Adrenal gland (tissue), 9 donors: ENCODE measurements at regions not wholly inside any gene's neighbourhood (a gene's known extent, or its start where the extent isn't known, plus 50 kb on each side); places are given as distances from the start of the nearest gene placed in this dataset.

Source experiments
- DNase-seq, 7 donors: peaks; one replicate each; pipeline ENCODE4 v3.0.0-alpha.2; 2019 to 2020
- H3K27ac ChIP-seq, 5 donors: fragments of 200-600 bp; sonication (generic) in 4 of 5; 1 replicate in 3 of 5; 2 replicates in 2 of 5; pipeline versions ENCODE4 v1.5.1 to v1.8.0; 2016 to 2020; ENCODE audit warnings: mild to moderate bottlenecking in 1 of 5
- H3K27me3 ChIP-seq: fragments of 200-600 bp; 2 replicates; pipeline ENCODE4 v1.8.0; 2021
- H3K36me3 ChIP-seq, 2 donors: fragments of 200-600 bp; replicated peaks in 1 of 2; 1 replicate in 1 of 2; 2 replicates in 1 of 2; pipeline versions ENCODE4 v1.5.1 to v1.8.0; 2018 to 2022
- H3K4me1 ChIP-seq, 2 donors: fragments of 200-600 bp; replicated peaks in 1 of 2; 1 replicate in 1 of 2; 2 replicates in 1 of 2; pipeline versions ENCODE4 v1.5.1 to v1.8.0; 2018 to 2021
- H3K4me3 ChIP-seq, 4 donors: fragments of 200-600 bp; sonication (generic) in 3 of 4; one replicate each; pipeline ENCODE4 v1.5.1; 2016 to 2018
- H3K9me3 ChIP-seq, 3 donors: fragments of 200-600 bp; sonication (generic) in 1 of 3; replicated peaks in 1 of 3; 1 replicate in 2 of 3; 2 replicates in 1 of 3; pipeline versions ENCODE4 v1.5.1 to v1.8.0; 2016 to 2021
- POLR2A ChIP-seq, 2 donors: fragments of 450-650 bp; IDR thresholded peaks; one replicate each; pipeline ENCODE4 v1.6.1; 2017; ENCODE audit warnings: antibody characterized with exemption in 2 of 2, mild to moderate bottlenecking in 2 of 2, moderate library complexity in 1 of 2
- WGBS, 4 donors: extraction: QIAGEN DNeasy Blood & Tissue Kit in 2 of 4; methylation state at CpG; one replicate each; pipeline versions ENCODE4 v1.1.5 to v1.1.7; 2013 to 2017; 5-methylcytosine and 5-hydroxymethylcytosine counted together
- intact Hi-C, 2 donors: fragments of 100-400 bp; cut with DNase I; formaldehyde crosslinking; loops; one replicate each; pipeline versions ENCODE4 v1.14.1 to v1.15.0; 2022 to 2023
- TF ChIP-seq, protein P1 (sequence below), 6 experiments: fragments of 450-650 bp in 4 of 6; fragments of 200-600 bp in 2 of 6; sonication (generic) in 1 of 6; IDR thresholded peaks; 1 replicate in 5 of 6; 2 replicates in 1 of 6; pipeline versions ENCODE4 v1.5.1 to v1.8.0; 2016 to 2021; ENCODE audit warnings: antibody characterized with exemption in 6 of 6, mild to moderate bottlenecking in 2 of 6, moderate library complexity in 1 of 6
- donor health status: healthy with polysubstance abuse.
- donor health status: Bipolar disorder and iron deficiency.
- donor health status: DM: yes; HTN: yes; CAD: no.
- donor health status: DM: no; HTN: no; CAD: no.
- donor health status: DM: no; HTN: no; CAD: no.

- 66 to 84% (median 75%) methylated on average over 2 of the region's 2 CpGs for WGBS, 4 donors
- Histone ChIP-seq H3K27ac (no peak overlapping the region), H3K4me1 (no peaks in the 10 kb centered on the region), H3K4me3 (no peak overlapping the region), H3K9me3 (no peaks in the 10 kb centered on the region), H3K27me3 (no peaks in the 10 kb centered on the region), H3K36me3 (no peaks in the 10 kb centered on the region)
- no peak for TF ChIP-seq POLR2A (IDR thresholded peaks at IDR 0.05)
- no peak for DNase-seq
- intact Hi-C loops = no loop called here
Observed at GRCh38 chr10:9603972-9604371, 1413.7 kb upstream of the CELF2 start.

- Histone ChIP-seq H3K4me1 (no peaks in the 10 kb centered on the region), H3K27me3 (no peaks in the 10 kb centered on the region), H3K4me3 (no peak overlapping the region), H3K36me3 (no peaks in the 10 kb centered on the region), H3K27ac (no peak overlapping the region), H3K9me3 (no peaks in the 10 kb centered on the region)
- WGBS, 4 donors = 62 to 83% (median 76%) methylated on average over 2 of the region's 2 CpGs
- no peak for DNase-seq
- intact Hi-C loops = no loop called here
- no peak for TF ChIP-seq POLR2A (IDR thresholded peaks at IDR 0.05)
- TF ChIP-seq, protein P1, sequence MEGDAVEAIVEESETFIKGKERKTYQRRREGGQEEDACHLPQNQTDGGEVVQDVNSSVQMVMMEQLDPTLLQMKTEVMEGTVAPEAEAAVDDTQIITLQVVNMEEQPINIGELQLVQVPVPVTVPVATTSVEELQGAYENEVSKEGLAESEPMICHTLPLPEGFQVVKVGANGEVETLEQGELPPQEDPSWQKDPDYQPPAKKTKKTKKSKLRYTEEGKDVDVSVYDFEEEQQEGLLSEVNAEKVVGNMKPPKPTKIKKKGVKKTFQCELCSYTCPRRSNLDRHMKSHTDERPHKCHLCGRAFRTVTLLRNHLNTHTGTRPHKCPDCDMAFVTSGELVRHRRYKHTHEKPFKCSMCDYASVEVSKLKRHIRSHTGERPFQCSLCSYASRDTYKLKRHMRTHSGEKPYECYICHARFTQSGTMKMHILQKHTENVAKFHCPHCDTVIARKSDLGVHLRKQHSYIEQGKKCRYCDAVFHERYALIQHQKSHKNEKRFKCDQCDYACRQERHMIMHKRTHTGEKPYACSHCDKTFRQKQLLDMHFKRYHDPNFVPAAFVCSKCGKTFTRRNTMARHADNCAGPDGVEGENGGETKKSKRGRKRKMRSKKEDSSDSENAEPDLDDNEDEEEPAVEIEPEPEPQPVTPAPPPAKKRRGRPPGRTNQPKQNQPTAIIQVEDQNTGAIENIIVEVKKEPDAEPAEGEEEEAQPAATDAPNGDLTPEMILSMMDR (IDR thresholded peaks at IDR 0.05) = no peak
Observed at GRCh38 chr10:9605231-9605630, 1412.4 kb upstream of the CELF2 start.

- Histone ChIP-seq H3K27me3 (no peaks in the 10 kb centered on the region), H3K9me3 (no peaks in the 10 kb centered on the region), H3K27ac (no peak overlapping the region), H3K4me3 (no peak overlapping the region), H3K36me3 (no peaks in the 10 kb centered on the region), H3K4me1 (no peaks in the 10 kb centered on the region)
- intact Hi-C loops = no loop called here
- no peak for TF ChIP-seq POLR2A (IDR thresholded peaks at IDR 0.05)
- TF ChIP-seq, protein P1 (IDR thresholded peaks at IDR 0.05) = peak in 5 of 6 experiments; percentile 7 to 40 (median 27)
- no peak for DNase-seq
Observed at GRCh38 chr10:9608602-9609001, 1409.1 kb upstream of the CELF2 start.

DNA sequence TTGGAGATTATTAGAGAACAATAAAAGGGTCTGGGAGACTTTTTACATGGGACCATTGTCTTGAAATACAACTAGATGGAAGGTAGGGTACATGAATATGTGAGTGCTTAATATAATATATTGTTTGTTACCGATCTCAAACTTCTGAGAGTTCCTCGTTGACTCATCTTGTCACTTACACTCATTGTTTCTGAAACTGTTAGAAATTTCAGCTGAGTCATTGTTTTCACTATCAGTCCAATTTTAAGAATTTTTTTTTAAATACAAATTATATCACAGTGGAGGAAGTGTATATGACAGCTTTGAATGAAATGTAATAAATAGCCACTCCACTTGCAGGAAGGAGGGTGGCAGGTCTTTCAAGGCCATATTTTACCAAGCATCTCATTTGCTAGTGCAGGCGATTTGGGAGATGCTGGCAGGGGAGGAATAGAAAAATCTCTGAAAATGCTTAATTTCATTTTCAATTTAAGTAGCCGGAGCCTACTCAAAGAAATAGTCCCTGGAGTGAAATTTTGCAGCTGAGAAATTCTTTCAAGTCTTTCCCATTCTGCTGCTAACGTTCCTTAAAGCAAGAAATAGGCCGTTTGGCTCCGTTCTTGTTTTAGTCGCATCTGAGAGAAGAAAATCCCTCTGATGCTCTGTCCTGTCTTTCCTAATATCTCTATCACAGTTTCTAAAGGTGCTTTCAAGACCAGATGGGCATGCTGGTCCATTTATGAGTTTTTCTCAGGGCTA is 1404.2 kb upstream of the CELF2 start:
- DNase-seq = no peak
- TF ChIP-seq, protein P1 (IDR thresholded peaks at IDR 0.05) = no peak
- TF ChIP-seq POLR2A (IDR thresholded peaks at IDR 0.05) = no peak
- Histone ChIP-seq H3K4me1 (no peaks in the 10 kb centered on the region), H3K27ac (no peak overlapping the region), H3K36me3 (no peaks in the 10 kb centered on the region), H3K9me3 (no peaks in the 10 kb centered on the region), H3K4me3 (no peak overlapping the region), H3K27me3 (no peaks in the 10 kb centered on the region)
- WGBS, 4 donors = 59 to 68% (median 63%) methylated on average over 8 of the region's 8 CpGs
- intact Hi-C loops = no loop called here

- TF ChIP-seq, protein P1 (IDR thresholded peaks at IDR 0.05) = no peak
- no peak for TF ChIP-seq POLR2A (IDR thresholded peaks at IDR 0.05)
- no peak for DNase-seq
- Histone ChIP-seq H3K4me1 (no peaks in the 10 kb centered on the region), H3K4me3 (no peak overlapping the region), H3K36me3 (no peaks in the 10 kb centered on the region), H3K27me3 (no peaks in the 10 kb centered on the region), H3K27ac (no peak overlapping the region), H3K9me3 (no peaks in the 10 kb centered on the region)
- intact Hi-C loops = no loop called here
- 71 to 78% (median 76%) methylated on average over 3 of the region's 3 CpGs for WGBS, 4 donors
Observed at GRCh38 chr10:9615189-9615588, 1402.5 kb upstream of the CELF2 start.
